PC-3 (cell line): ENCODE measurements at regions not wholly inside any gene's neighbourhood (a gene's known extent, or its start where the extent isn't known, plus 50 kb on each side); places are given as distances from the start of the nearest gene placed in this dataset.
A peak's percentile ranks its signal among the peaks of the same experiment; 100 is the strongest.

Experiments used
- ATAC-seq: fragments of 200-7000 bp; cut with Tn5 transposase; 2 replicates; pipeline ENCODE4 v1.9.1; 2020; ENCODE audit warnings: mild to moderate bottlenecking, moderate library complexity
- BruUV-seq: library from RNA; stranded (reverse); fragments of 400-500 nt; replicated peaks from 2 replicates; lab custom pipeline; 2021; lab: Mats Ljungman, UMichigan
- CTCF ChIA-PET: fragments of 300-600 bp; sonication (Branson Sonifier 250); formaldehyde crosslinking; loops from one replicate; lab custom pipeline; 2022; ENCODE audit warnings: antibody characterized with exemption; lab: Charles Lee
- POLR2A ChIA-PET: fragments of 300-600 bp; sonication (Branson Sonifier 250); formaldehyde crosslinking; loops from one replicate; lab custom pipeline; 2022; ENCODE audit warnings: antibody characterized with exemption; ENCODE audit not compliant: unreplicated experiment; lab: Charles Lee
- DNase-seq: peaks from one replicate; pipeline ENCODE4 v3.0.0-alpha.2; 2015
- H2AFZ ChIP-seq: fragments of 300-600 bp; sonication (generic); 2 replicates; pipeline ENCODE4 v1.6.0; 2016; ENCODE audit warnings: antibody characterized with exemption, low read length
- H3F3A ChIP-seq: fragments of 300-600 bp; sonication (generic); one replicate; pipeline ENCODE4 v1.6.0; 2017; ENCODE audit warnings: antibody characterized with exemption, low read length, control low read depth, mild to moderate bottlenecking; ENCODE audit not compliant: unreplicated experiment
- H3K27ac ChIP-seq: fragments of 300-600 bp; sonication (generic); 2 replicates; pipeline ENCODE4 v1.5.1; 2016; ENCODE audit warnings: mild to moderate bottlenecking, low read length
- H3K27me3 ChIP-seq: fragments of 300-600 bp; sonication (generic); 2 replicates; pipeline ENCODE4 v1.6.1; 2016; ENCODE audit warnings: low read length, mixed read lengths
- H3K36me3 ChIP-seq: fragments of 300-600 bp; sonication (generic); 2 replicates; pipeline ENCODE4 v1.6.1; 2016; ENCODE audit warnings: low read depth, mixed run types, low read length, mixed read lengths
- H3K4me1 ChIP-seq: fragments of 300-600 bp; sonication (generic); 2 replicates; pipeline ENCODE4 v1.5.1; 2016; ENCODE audit warnings: low read length; ENCODE audit not compliant: insufficient read depth
- H3K4me2 ChIP-seq: fragments of 300-600 bp; sonication (generic); 2 replicates; pipeline ENCODE4 v1.6.0; 2016; ENCODE audit warnings: low read length
- H3K4me3 ChIP-seq: fragments of 300-600 bp; sonication (generic); 2 replicates; pipeline ENCODE4 v1.5.1; 2016; ENCODE audit warnings: mild to moderate bottlenecking, low read length, mixed read lengths
- H3K79me2 ChIP-seq: fragments of 300-600 bp; sonication (generic); 2 replicates; pipeline ENCODE4 v1.6.1; 2017; ENCODE audit warnings: low read length, mixed read lengths
- H3K9ac ChIP-seq: fragments of 300-600 bp; sonication (generic); 2 replicates; pipeline ENCODE4 v1.6.0; 2016; ENCODE audit warnings: mild to moderate bottlenecking, low read length
- H3K9me2 ChIP-seq: fragments of 300-600 bp; sonication (generic); replicated peaks from 2 replicates; pipeline ENCODE4 v1.6.1; 2016; ENCODE audit warnings: mixed run types, low read length, mixed read lengths
- H3K9me3 ChIP-seq: fragments of 300-600 bp; sonication (generic); 2 replicates; pipeline ENCODE4 v1.6.1; 2016; ENCODE audit warnings: low read length, mixed read lengths
- H4K20me1 ChIP-seq: fragments of 300-600 bp; sonication (generic); 2 replicates; pipeline ENCODE4 v1.6.1; 2016; ENCODE audit warnings: low read length, mixed read lengths
- EZH2 ChIP-seq: fragments of 300-600 bp; sonication (generic); IDR thresholded peaks from one replicate; pipeline ENCODE4 v1.6.1; 2017; ENCODE audit warnings: antibody characterized with exemption, mild to moderate bottlenecking, low read length; ENCODE audit not compliant: unreplicated experiment
- EZH2phosphoT487 ChIP-seq: fragments of 300-600 bp; sonication (generic); IDR thresholded peaks from 2 replicates; pipeline ENCODE4 v1.6.1; 2018; ENCODE audit warnings: mild to moderate bottlenecking, antibody characterized with exemption, low read length, borderline replicate concordance
- intact Hi-C: fragments of 100-400 bp; cut with micrococcal nuclease; formaldehyde crosslinking; loops from 2 replicates; pipeline ENCODE4 v1.9.0; 2023
- TF ChIP-seq, protein P1 (sequence below): fragments of 300-600 bp; sonication (generic); conservative IDR thresholded peaks from 2 replicates; pipeline ENCODE4 v1.5.1; 2017; ENCODE audit warnings: antibody characterized with exemption, low read depth, mild to moderate bottlenecking, low read length

DNA sequence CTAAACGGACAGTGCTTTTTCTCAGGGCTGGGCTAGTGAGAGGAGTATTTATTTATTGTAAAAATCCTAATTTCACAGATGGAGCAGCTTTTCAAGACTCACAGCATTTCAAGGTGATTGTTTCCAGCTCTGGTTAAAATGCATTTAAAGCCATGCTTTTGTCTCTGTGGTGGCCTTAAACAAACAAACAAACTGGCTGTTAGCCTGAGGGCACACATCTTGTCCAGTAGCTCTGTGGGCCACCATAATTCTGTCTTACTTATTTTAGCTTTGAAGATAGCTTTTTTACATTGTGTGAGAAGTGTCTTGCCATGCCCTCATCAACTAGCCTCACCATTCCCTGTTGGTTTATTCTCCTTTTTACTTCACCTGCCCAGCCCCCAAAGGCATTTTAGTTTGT is 218.2 kb downstream of the PSAT1 start:
- no peak overlapping the region for H2AFZ ChIP-seq
- no peak overlapping the region for H3K4me2 ChIP-seq
- no peak for ATAC-seq
- no peaks in the 10 kb centered on the region for H3F3A ChIP-seq
- TF ChIP-seq EZH2phosphoT487 (no peak), EZH2 (no peak)
- TF ChIP-seq, protein P1, sequence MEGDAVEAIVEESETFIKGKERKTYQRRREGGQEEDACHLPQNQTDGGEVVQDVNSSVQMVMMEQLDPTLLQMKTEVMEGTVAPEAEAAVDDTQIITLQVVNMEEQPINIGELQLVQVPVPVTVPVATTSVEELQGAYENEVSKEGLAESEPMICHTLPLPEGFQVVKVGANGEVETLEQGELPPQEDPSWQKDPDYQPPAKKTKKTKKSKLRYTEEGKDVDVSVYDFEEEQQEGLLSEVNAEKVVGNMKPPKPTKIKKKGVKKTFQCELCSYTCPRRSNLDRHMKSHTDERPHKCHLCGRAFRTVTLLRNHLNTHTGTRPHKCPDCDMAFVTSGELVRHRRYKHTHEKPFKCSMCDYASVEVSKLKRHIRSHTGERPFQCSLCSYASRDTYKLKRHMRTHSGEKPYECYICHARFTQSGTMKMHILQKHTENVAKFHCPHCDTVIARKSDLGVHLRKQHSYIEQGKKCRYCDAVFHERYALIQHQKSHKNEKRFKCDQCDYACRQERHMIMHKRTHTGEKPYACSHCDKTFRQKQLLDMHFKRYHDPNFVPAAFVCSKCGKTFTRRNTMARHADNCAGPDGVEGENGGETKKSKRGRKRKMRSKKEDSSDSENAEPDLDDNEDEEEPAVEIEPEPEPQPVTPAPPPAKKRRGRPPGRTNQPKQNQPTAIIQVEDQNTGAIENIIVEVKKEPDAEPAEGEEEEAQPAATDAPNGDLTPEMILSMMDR = no peak
- ChIA-PET POLR2A (no interaction called here), CTCF (no interaction called here)
- DNase-seq = peak; percentile 8
- no peaks in the 10 kb centered on the region for H3K79me2 ChIP-seq
- H4K20me1 ChIP-seq = no peaks in the 10 kb centered on the region
- H3K27ac ChIP-seq = no peak overlapping the region
- no peaks in the 10 kb centered on the region for H3K9me2 ChIP-seq
- BruUV-seq = no TSS peak
- no peak overlapping the region for H3K9ac ChIP-seq
- H3K27me3 ChIP-seq = no peaks in the 10 kb centered on the region
- no peak overlapping the region for H3K4me3 ChIP-seq
- no peaks in the 10 kb centered on the region for H3K36me3 ChIP-seq
- H3K9me3 ChIP-seq = no peaks in the 10 kb centered on the region
- no peaks in the 10 kb centered on the region for H3K4me1 ChIP-seq
- intact Hi-C loops = no loop called here

DNA sequence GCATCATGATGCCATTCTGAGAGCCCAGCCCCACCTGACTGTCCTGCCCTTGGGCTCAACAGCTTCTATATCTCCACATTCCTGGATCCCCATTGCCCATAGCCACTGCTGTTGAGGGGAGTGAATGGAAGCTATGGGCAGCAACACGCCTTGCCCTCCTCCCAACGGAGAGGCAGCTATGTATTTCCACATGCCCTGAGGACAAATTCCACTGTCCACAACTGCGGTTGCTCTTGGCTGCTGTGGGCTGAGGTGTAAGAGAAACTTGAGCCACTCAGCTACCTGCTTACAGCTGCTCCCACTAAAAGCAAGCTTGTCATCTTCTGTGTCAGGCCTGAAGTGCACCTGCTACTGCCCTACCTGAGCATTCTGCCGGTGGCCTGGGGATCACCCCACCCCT is 222.9 kb downstream of the PSAT1 start:
- ChIA-PET CTCF (no interaction called here), POLR2A (no interaction called here)
- no peaks in the 10 kb centered on the region for H3K4me1 ChIP-seq
- ATAC-seq (no peak), DNase-seq (peak; percentile 27)
- H3K27ac ChIP-seq = no peak overlapping the region
- no TSS peak for BruUV-seq
- H3K9ac ChIP-seq = no peak overlapping the region
- no peaks in the 10 kb centered on the region for H3F3A ChIP-seq
- no peaks in the 10 kb centered on the region for H3K79me2 ChIP-seq
- no peak overlapping the region for H3K4me2 ChIP-seq
- H3K4me3 ChIP-seq = no peak overlapping the region
- TF ChIP-seq EZH2 (no peak), EZH2phosphoT487 (no peak)
- TF ChIP-seq, protein P1 = no peak
- H3K36me3 ChIP-seq = no peaks in the 10 kb centered on the region
- H4K20me1 ChIP-seq = no peaks in the 10 kb centered on the region
- intact Hi-C loops = no loop called here
- no peaks in the 10 kb centered on the region for H3K9me2 ChIP-seq
- no peaks in the 10 kb centered on the region for H3K27me3 ChIP-seq
- H2AFZ ChIP-seq = no peak overlapping the region
- no peaks in the 10 kb centered on the region for H3K9me3 ChIP-seq

DNA sequence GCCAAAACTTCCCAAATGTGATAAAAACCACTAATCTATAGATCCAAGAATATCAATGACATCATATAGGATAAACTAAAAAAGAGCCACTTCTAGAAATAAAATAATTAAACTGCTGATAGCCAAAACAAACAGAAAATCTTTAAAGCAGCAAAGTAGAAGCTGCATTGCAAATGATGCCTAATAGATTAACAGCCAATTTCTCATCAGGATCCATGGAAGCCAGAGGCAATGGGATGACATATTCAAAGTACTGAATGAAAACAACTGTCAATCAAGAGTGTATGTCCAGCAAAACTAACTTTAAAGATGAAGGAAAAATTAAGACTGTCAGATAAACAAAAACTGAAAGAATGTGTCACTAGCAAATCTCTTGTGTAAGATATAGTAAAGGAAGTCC is 224.8 kb downstream of the PSAT1 start:
- Histone ChIP-seq H3K27ac (no peak overlapping the region), H3K4me3 (no peak overlapping the region), H3K9ac (no peak overlapping the region), H3K4me2 (no peak overlapping the region), H2AFZ (no peak overlapping the region), H3F3A (no peaks in the 10 kb centered on the region), H3K4me1 (no peaks in the 10 kb centered on the region), H3K27me3 (no peaks in the 10 kb centered on the region), H4K20me1 (no peaks in the 10 kb centered on the region), H3K36me3 (no peaks in the 10 kb centered on the region), H3K79me2 (no peaks in the 10 kb centered on the region), H3K9me3 (no peaks in the 10 kb centered on the region), H3K9me2 (no peaks in the 10 kb centered on the region)
- CTCF ChIA-PET = no interaction called here
- POLR2A ChIA-PET = interaction anchor here (0.6 kb wide), 1 partner anchor 23 kb away, joined by 4 read pairs; no protein-coding TSS in a partner anchor
- intact Hi-C loops = no loop called here
- ATAC-seq (no peak), DNase-seq (no peak)
- TF ChIP-seq, protein P1 = no peak
- TF ChIP-seq EZH2 (no peak), EZH2phosphoT487 (no peak)
- no TSS peak for BruUV-seq
